22Rv1 (cell line): ENCODE measurements at regions not wholly inside any gene's neighbourhood (a gene's known extent, or its start where the extent isn't known, plus 50 kb on each side); places are given as distances from the start of the nearest gene placed in this dataset.

Source experiments
- CTCF ChIP-seq: fragments of 450-650 bp; IDR thresholded peaks from 2 replicates; pipeline ENCODE4 v1.5.1; 2017; ENCODE audit warnings: mild to moderate bottlenecking
- ZFX ChIP-seq: fragments of 450-650 bp; IDR thresholded peaks from 2 replicates; pipeline ENCODE4 v1.6.1; 2017; ENCODE audit warnings: antibody characterized with exemption, borderline replicate concordance

- TF ChIP-seq CTCF (no peak), ZFX (no peak)
Observed at GRCh38 chr6:96725296-96725695, 112.0 kb downstream of the GPR63 start.
